ENCODE measurements at regions not wholly inside any gene's neighbourhood (a gene's known extent, or its start where the extent isn't known, plus 50 kb on each side); places are given as distances from the start of the nearest gene placed in this dataset.
A peak's percentile ranks its signal among the peaks of the same experiment; 100 is the strongest.

- no peak overlapping the region for H3K9ac ChIP-seq (ENCODE audit: low read length)
- H3K4me2 ChIP-seq (ENCODE audit: low read length) = no peak overlapping the region
- peaks cover 2% of the 10 kb centered on the region for H3K9me3 Mint-ChIP-seq (ENCODE audit: unreplicated experiment)
Observed at GRCh38 chr17:65463242-65463641, 98.2 kb downstream of the AXIN2 start.

GRCh38 chr17:65459677-65460347, 101.6 kb downstream of the AXIN2 start:
- Histone ChIP-seq H3K4me3 (ENCODE audit: insufficient read depth, low read depth, low read length) (no peak overlapping the region), H3K36me3 (ENCODE audit: insufficient read depth, low read length) (no peaks in the 10 kb centered on the region), H3K27ac (ENCODE audit: low read depth, low read length) (no peak overlapping the region), H3K4me1 (ENCODE audit: insufficient read depth, low read length) (no peaks in the 10 kb centered on the region), H3K4me2 (ENCODE audit: low read length) (no peak overlapping the region), H3K9ac (ENCODE audit: low read length) (no peak overlapping the region), H3K79me2 (ENCODE audit: insufficient read depth, low read length) (no peaks in the 10 kb centered on the region), H2AFZ (ENCODE audit: low read depth, low read length) (no peak overlapping the region), H3K9me3 (ENCODE audit: insufficient read depth, low read depth, low read length) (no peaks in the 10 kb centered on the region), H4K20me1 (ENCODE audit: insufficient read depth, low read length) (no peaks in the 10 kb centered on the region), H3K27me3 (ENCODE audit: insufficient read depth, low read length) (peaks cover 6% of the 10 kb centered on the region)
- Mint-ChIP-seq H3K36me3 (ENCODE audit: low read depth, unreplicated experiment) (no peaks in the 10 kb centered on the region), H3K27me3 (ENCODE audit: low read depth, unreplicated experiment) (peaks cover 15% of the 10 kb centered on the region), H3K4me1 (ENCODE audit: low read depth, unreplicated experiment) (peaks cover 12% of the 10 kb centered on the region), H3K27ac (ENCODE audit: unreplicated experiment) (no peak overlapping the region), H3K4me3 (ENCODE audit: unreplicated experiment) (no peak overlapping the region), H3K9me3 (ENCODE audit: unreplicated experiment) (no peaks in the 10 kb centered on the region)
- no peak for DNase-seq (ENCODE audit: low read depth)
- FAIRE-seq = no peak
- no peak for TF ChIP-seq CTCF (IDR thresholded peaks at IDR 0.05; ENCODE audit: insufficient read depth, low read depth, low read length)
- TF ChIP-seq EZH2 (IDR thresholded peaks at IDR 0.05; ENCODE audit: insufficient read depth, low read length) = no peak

More at GRCh38 chr17:65463242-65463641, 98.2 kb downstream of the AXIN2 start:
- TF ChIP-seq CTCF (IDR thresholded peaks at IDR 0.05; ENCODE audit: insufficient read depth, low read depth, low read length) = no peak
- TF ChIP-seq EZH2 (IDR thresholded peaks at IDR 0.05; ENCODE audit: insufficient read depth, low read length) = no peak
- Histone ChIP-seq H3K4me1 (ENCODE audit: insufficient read depth, low read length) (no peaks in the 10 kb centered on the region), H3K27ac (ENCODE audit: low read depth, low read length) (no peak overlapping the region), H3K36me3 (ENCODE audit: insufficient read depth, low read length) (no peaks in the 10 kb centered on the region), H4K20me1 (ENCODE audit: insufficient read depth, low read length) (no peaks in the 10 kb centered on the region), H3K9me3 (ENCODE audit: insufficient read depth, low read depth, low read length) (no peaks in the 10 kb centered on the region), H3K79me2 (ENCODE audit: insufficient read depth, low read length) (no peaks in the 10 kb centered on the region), H3K27me3 (ENCODE audit: insufficient read depth, low read length) (peaks cover 6% of the 10 kb centered on the region), H3K4me3 (ENCODE audit: insufficient read depth, low read depth, low read length) (no peak overlapping the region), H2AFZ (ENCODE audit: low read depth, low read length) (no peak overlapping the region)
- no peak overlapping the region for H3K27ac Mint-ChIP-seq (ENCODE audit: unreplicated experiment)
- H3K4me3 Mint-ChIP-seq (ENCODE audit: unreplicated experiment) = no peak overlapping the region
- H3K36me3 Mint-ChIP-seq (ENCODE audit: low read depth, unreplicated experiment) = no peaks in the 10 kb centered on the region
- DNase-seq (ENCODE audit: low read depth) (peak; percentile 34), FAIRE-seq (no peak)
- H3K4me1 Mint-ChIP-seq (ENCODE audit: low read depth, unreplicated experiment) = peaks cover 2% of the 10 kb centered on the region
- H3K27me3 Mint-ChIP-seq (ENCODE audit: low read depth, unreplicated experiment) = peaks cover 10% of the 10 kb centered on the region

- Histone ChIP-seq H2AFZ (ENCODE audit: low read depth, low read length) (no peak overlapping the region), H3K9ac (ENCODE audit: low read length) (no peak overlapping the region)
- DNase-seq (ENCODE audit: low read depth) = no peak
Observed at GRCh38 chr17:65457635-65458257, 103.7 kb downstream of the AXIN2 start.

More at GRCh38 chr17:65457635-65458257, 103.7 kb downstream of the AXIN2 start:
- H3K4me3 Mint-ChIP-seq (ENCODE audit: unreplicated experiment) = no peak overlapping the region
- H3K9me3 Mint-ChIP-seq (ENCODE audit: unreplicated experiment) = no peaks in the 10 kb centered on the region
- H3K36me3 Mint-ChIP-seq (ENCODE audit: low read depth, unreplicated experiment) = no peaks in the 10 kb centered on the region
- Histone ChIP-seq H3K79me2 (ENCODE audit: insufficient read depth, low read length) (no peaks in the 10 kb centered on the region), H3K27ac (ENCODE audit: low read depth, low read length) (no peak overlapping the region), H3K27me3 (ENCODE audit: insufficient read depth, low read length) (peaks cover 6% of the 10 kb centered on the region), H3K4me3 (ENCODE audit: insufficient read depth, low read depth, low read length) (no peak overlapping the region), H3K9me3 (ENCODE audit: insufficient read depth, low read depth, low read length) (no peaks in the 10 kb centered on the region), H3K4me2 (ENCODE audit: low read length) (no peak overlapping the region), H4K20me1 (ENCODE audit: insufficient read depth, low read length) (no peaks in the 10 kb centered on the region), H3K36me3 (ENCODE audit: insufficient read depth, low read length) (no peaks in the 10 kb centered on the region), H3K4me1 (ENCODE audit: insufficient read depth, low read length) (no peaks in the 10 kb centered on the region)
- peaks cover 15% of the 10 kb centered on the region for H3K27me3 Mint-ChIP-seq (ENCODE audit: low read depth, unreplicated experiment)
- FAIRE-seq = no peak
- TF ChIP-seq CTCF (IDR thresholded peaks at IDR 0.05; ENCODE audit: insufficient read depth, low read depth, low read length) (no peak), EZH2 (IDR thresholded peaks at IDR 0.05; ENCODE audit: insufficient read depth, low read length) (no peak)
- peaks cover 12% of the 10 kb centered on the region for H3K4me1 Mint-ChIP-seq (ENCODE audit: low read depth, unreplicated experiment)
- H3K27ac Mint-ChIP-seq (ENCODE audit: unreplicated experiment) = no peak overlapping the region

All from astrocyte (in vitro differentiated cells and primary cell).